Testis (tissue), 2 donors: ENCODE measurements at regions not wholly inside any gene's neighbourhood (a gene's known extent, or its start where the extent isn't known, plus 50 kb on each side); places are given as distances from the start of the nearest gene placed in this dataset.

ENCODE experiments used
- CTCF ChIP-seq, 3 experiments: fragments of 450-650 bp in 2 of 3; fragments of 200-600 bp in 1 of 3; sonication (generic) in 1 of 3; IDR thresholded peaks; one replicate each; pipeline ENCODE4 v1.5.1; 2016 to 2019; ENCODE audit warnings: antibody characterized with exemption in 3 of 3, mild to moderate bottlenecking in 2 of 3, moderate library complexity in 1 of 3
- POLR2A ChIP-seq: fragments of 450-650 bp; IDR thresholded peaks from one replicate; pipeline ENCODE4 v1.6.1; 2017; ENCODE audit warnings: antibody characterized with exemption, mild to moderate bottlenecking, moderate library complexity

GRCh38 chr7:79520543-79520942, 67.1 kb upstream of the MAGI2 start:
- TF ChIP-seq CTCF (IDR thresholded peaks at IDR 0.05) (no peak), POLR2A (no peak)
